ENCODE measurements at regions not wholly inside any gene's neighbourhood (a gene's known extent, or its start where the extent isn't known, plus 50 kb on each side); places are given as distances from the start of the nearest gene placed in this dataset.

- Histone ChIP-seq H3K9me3 (no peaks in the 10 kb centered on the region), H3K4me3 (no peak overlapping the region), H3K36me3 (no peaks in the 10 kb centered on the region), H3K4me1 (no peaks in the 10 kb centered on the region), H3K27ac (no peak overlapping the region), H3K27me3 (no peaks in the 10 kb centered on the region)
- 67% methylated on average over 1 of the region's 1 CpG for WGBS
- DNase-seq (ENCODE audit: low spot score in 2 of 2): no peak
- TF ChIP-seq POLR2A (IDR thresholded peaks at IDR 0.05) (no peak), EP300 (IDR thresholded peaks at IDR 0.05) (no peak), POLR2AphosphoS5 (IDR thresholded peaks at IDR 0.05) (no peak)
- TF ChIP-seq, protein P1, sequence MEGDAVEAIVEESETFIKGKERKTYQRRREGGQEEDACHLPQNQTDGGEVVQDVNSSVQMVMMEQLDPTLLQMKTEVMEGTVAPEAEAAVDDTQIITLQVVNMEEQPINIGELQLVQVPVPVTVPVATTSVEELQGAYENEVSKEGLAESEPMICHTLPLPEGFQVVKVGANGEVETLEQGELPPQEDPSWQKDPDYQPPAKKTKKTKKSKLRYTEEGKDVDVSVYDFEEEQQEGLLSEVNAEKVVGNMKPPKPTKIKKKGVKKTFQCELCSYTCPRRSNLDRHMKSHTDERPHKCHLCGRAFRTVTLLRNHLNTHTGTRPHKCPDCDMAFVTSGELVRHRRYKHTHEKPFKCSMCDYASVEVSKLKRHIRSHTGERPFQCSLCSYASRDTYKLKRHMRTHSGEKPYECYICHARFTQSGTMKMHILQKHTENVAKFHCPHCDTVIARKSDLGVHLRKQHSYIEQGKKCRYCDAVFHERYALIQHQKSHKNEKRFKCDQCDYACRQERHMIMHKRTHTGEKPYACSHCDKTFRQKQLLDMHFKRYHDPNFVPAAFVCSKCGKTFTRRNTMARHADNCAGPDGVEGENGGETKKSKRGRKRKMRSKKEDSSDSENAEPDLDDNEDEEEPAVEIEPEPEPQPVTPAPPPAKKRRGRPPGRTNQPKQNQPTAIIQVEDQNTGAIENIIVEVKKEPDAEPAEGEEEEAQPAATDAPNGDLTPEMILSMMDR (IDR thresholded peaks at IDR 0.05): no peak
These were observed 472.6 kb downstream of the BUD13 start for GRCh38 chr11:116300232-116300631.

GRCh38 chr11:116294630-116295029, 478.2 kb downstream of the BUD13 start:
- Histone ChIP-seq H3K4me3 (no peak overlapping the region), H3K9me3 (no peaks in the 10 kb centered on the region), H3K27ac (no peak overlapping the region), H3K27me3 (no peaks in the 10 kb centered on the region), H3K36me3 (no peaks in the 10 kb centered on the region), H3K4me1 (no peaks in the 10 kb centered on the region)
- no peak for DNase-seq (ENCODE audit: low spot score in 2 of 2)
- TF ChIP-seq POLR2A (IDR thresholded peaks at IDR 0.05): no peak
- WGBS: 42% methylated on average over 1 of the region's 1 CpG

DNA sequence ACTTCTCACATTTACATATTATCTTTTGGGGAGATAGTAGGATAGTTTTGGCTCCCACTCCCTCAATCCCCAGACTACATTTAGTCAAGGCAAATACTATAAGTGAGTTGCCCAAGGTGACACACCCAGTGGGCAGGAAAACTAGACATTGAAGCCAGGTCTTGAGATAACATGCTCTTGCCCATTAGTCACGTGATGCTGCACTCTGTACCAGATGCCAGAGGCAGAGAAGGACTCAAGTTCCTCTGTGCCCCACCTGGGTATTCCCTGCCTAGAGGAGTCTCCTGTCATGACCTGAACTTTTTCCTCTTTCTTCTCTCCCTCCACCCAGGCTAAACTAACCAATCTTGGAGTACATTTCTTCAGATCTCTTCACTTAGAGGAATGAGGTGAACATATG, 484.9 kb downstream of the BUD13 start:
- no peak for DNase-seq (ENCODE audit: low spot score in 2 of 2)
- no peak overlapping the region for H3K27ac ChIP-seq
- H3K27me3 ChIP-seq: no peaks in the 10 kb centered on the region
- no peaks in the 10 kb centered on the region for H3K4me1 ChIP-seq
- 71% methylated on average over 1 of the region's 1 CpG for WGBS
- no peaks in the 10 kb centered on the region for H3K36me3 ChIP-seq
- TF ChIP-seq POLR2AphosphoS5 (IDR thresholded peaks at IDR 0.05) (no peak), EP300 (IDR thresholded peaks at IDR 0.05) (no peak), POLR2A (IDR thresholded peaks at IDR 0.05) (no peak)
- TF ChIP-seq, protein P1 (IDR thresholded peaks at IDR 0.05): no peak
- H3K4me3 ChIP-seq: no peak overlapping the region
- no peaks in the 10 kb centered on the region for H3K9me3 ChIP-seq

- 72% methylated on average over 3 of the region's 3 CpGs for WGBS
- Histone ChIP-seq H3K27ac (no peak overlapping the region), H3K27me3 (no peaks in the 10 kb centered on the region), H3K9me3 (no peaks in the 10 kb centered on the region), H3K36me3 (no peaks in the 10 kb centered on the region), H3K4me1 (no peaks in the 10 kb centered on the region), H3K4me3 (no peak overlapping the region)
- DNase-seq (ENCODE audit: low spot score in 2 of 2): no peak
- TF ChIP-seq, protein P1 (IDR thresholded peaks at IDR 0.05): no peak
- no peak for TF ChIP-seq POLR2AphosphoS5 (IDR thresholded peaks at IDR 0.05)
- TF ChIP-seq POLR2A (IDR thresholded peaks at IDR 0.05): no peak
- no peak for TF ChIP-seq EP300 (IDR thresholded peaks at IDR 0.05)
These were observed 487.8 kb downstream of the BUD13 start for GRCh38 chr11:116285026-116285425.

- H3K4me1 ChIP-seq: no peaks in the 10 kb centered on the region
- no peak overlapping the region for H3K4me3 ChIP-seq
- H3K36me3 ChIP-seq: no peaks in the 10 kb centered on the region
- no peaks in the 10 kb centered on the region for H3K27me3 ChIP-seq
- no peak overlapping the region for H3K27ac ChIP-seq
- TF ChIP-seq EP300 (IDR thresholded peaks at IDR 0.05) (no peak), POLR2AphosphoS5 (IDR thresholded peaks at IDR 0.05) (no peak), POLR2A (IDR thresholded peaks at IDR 0.05) (no peak)
- TF ChIP-seq, protein P1 (IDR thresholded peaks at IDR 0.05): no peak
- DNase-seq (ENCODE audit: low spot score in 2 of 2): no peak
- H3K9me3 ChIP-seq: no peaks in the 10 kb centered on the region
- WGBS: 82% methylated on average over 3 of the region's 3 CpGs
These were observed 489.5 kb downstream of the BUD13 start for GRCh38 chr11:116283300-116283699.

DNA sequence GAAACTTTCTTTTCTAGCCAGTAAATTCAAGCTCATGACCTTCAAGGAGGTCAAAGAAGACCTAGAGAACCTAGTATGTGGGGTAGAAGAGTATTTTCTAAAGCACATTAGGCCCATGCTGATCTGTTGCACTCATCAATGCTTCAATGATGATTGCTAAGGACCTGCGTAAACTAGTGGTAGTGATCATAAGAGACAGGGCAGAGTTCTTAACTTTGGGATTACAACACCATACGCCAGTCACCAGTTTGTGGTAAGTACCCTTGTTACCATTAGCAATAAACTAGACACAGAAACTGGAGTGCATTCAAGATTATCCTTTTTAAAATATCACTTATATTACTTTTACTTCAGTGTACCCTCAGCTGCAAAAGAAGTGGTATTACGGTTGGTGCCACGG, 490.3 kb downstream of the BUD13 start:
- no peak overlapping the region for H3K27ac ChIP-seq
- H3K36me3 ChIP-seq: no peaks in the 10 kb centered on the region
- TF ChIP-seq POLR2A (IDR thresholded peaks at IDR 0.05) (no peak), EP300 (IDR thresholded peaks at IDR 0.05) (no peak), POLR2AphosphoS5 (IDR thresholded peaks at IDR 0.05) (no peak)
- TF ChIP-seq, protein P1 (IDR thresholded peaks at IDR 0.05): no peak
- no peaks in the 10 kb centered on the region for H3K27me3 ChIP-seq
- 91% methylated on average over 4 of the region's 4 CpGs for WGBS
- no peak overlapping the region for H3K4me3 ChIP-seq
- DNase-seq (ENCODE audit: low spot score in 2 of 2): no peak
- H3K9me3 ChIP-seq: no peaks in the 10 kb centered on the region
- H3K4me1 ChIP-seq: no peaks in the 10 kb centered on the region

Measured in suprapubic skin (tissue), 4 donors.